ENCODE measurements at regions not wholly inside any gene's neighbourhood (a gene's known extent, or its start where the extent isn't known, plus 50 kb on each side); places are given as distances from the start of the nearest gene placed in this dataset.
A peak's percentile ranks its signal among the peaks of the same experiment; 100 is the strongest.
"Not testable (repeated sequence)": the region's sequence is repeated elsewhere in the genome, so short reads cannot be mapped to it uniquely, and the experiment has no call there.

DNA sequence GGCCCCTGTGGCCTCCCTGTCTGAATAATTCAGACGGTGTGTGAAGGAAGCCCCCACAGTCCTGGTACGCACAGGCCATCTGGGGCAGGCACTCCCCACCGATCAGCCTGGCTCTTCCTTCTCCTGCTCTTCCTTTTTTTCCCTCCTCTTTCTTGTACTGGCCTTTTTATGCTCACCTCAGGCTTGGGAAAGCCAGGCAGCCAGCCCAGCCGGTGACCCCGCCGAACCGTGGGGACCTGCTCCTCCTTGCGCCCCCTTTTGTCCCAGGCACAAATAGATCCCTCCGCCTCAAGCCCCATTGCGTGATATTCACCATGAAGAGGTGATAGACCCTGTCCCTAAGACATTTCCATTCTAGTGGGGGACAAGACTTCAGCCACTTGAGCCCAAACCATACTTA is 80.2 kb upstream of the BRD7 start:
- peaks cover 0 to 8% (median 0%) of the 10 kb centered on the region in 3 donors for H3K4me1 Mint-ChIP-seq
- H3K4me3 Mint-ChIP-seq = no peak overlapping the region
- H3K27ac Mint-ChIP-seq = no peak overlapping the region

DNA sequence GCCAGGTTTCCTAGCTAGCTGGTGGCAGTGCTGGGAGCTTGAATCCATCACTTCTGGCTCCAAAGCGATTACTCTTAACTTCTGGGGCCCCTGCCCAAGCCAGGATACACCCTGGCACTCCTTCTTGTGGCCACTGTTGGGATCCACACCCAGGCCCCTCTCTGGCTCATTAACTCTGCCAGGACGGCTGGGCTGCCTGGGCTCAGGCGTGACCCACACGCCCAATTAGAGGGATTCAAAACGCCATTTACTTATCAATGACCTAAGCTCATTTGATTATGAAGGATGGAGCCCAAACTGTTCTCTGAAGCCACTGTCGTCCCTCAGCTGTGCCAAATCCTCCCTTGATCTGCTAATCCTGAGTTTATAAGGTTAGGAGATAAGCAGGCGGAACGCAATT is 79.7 kb upstream of the BRD7 start:
- Mint-ChIP-seq H3K27ac (no peak overlapping the region), H3K27me3 (peaks cover 11% of the 10 kb centered on the region), H3K36me3 (peaks cover 2% of the 10 kb centered on the region), H3K4me1 (peaks cover 0 to 8% (median 0%) of the 10 kb centered on the region in 3 donors), H3K4me3 (no peak overlapping the region), H3K9me3 (peaks cover 0 to 4% (median 0%) of the 10 kb centered on the region in 3 donors)

More for the DNA sequence above, 80.2 kb upstream of the BRD7 start:
- peaks cover 11% of the 10 kb centered on the region for H3K27me3 Mint-ChIP-seq
- peaks cover 2% of the 10 kb centered on the region for H3K36me3 Mint-ChIP-seq
- H3K9me3 Mint-ChIP-seq = peaks cover 0 to 4% (median 0%) of the 10 kb centered on the region in 3 donors

DNA sequence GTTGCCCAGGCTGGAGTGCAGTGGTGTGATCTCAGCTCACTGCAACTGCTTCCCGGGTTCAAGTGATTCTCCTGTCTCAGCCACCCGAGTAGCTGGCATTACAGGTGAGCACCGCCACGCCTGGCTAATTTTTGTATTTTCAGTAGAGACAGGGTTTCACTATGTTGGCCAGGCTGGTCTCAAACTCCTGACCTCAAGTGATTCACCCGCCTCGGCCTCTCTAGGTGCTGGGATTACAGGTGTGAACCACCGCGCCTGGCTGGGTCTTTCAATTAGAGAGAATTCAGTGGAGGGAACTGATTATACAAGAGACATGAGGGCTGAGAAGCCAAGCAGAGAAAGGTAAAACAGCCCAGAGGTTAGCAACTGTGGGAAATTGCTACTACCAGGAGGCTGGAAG is 78.6 kb upstream of the BRD7 start:
- H3K4me3 Mint-ChIP-seq, H3K4me1 Mint-ChIP-seq, H3K36me3 Mint-ChIP-seq, H3K9me3 Mint-ChIP-seq, H3K27ac Mint-ChIP-seq: not testable (repeated sequence)
- peaks cover 11% of the 10 kb centered on the region for H3K27me3 Mint-ChIP-seq

DNA sequence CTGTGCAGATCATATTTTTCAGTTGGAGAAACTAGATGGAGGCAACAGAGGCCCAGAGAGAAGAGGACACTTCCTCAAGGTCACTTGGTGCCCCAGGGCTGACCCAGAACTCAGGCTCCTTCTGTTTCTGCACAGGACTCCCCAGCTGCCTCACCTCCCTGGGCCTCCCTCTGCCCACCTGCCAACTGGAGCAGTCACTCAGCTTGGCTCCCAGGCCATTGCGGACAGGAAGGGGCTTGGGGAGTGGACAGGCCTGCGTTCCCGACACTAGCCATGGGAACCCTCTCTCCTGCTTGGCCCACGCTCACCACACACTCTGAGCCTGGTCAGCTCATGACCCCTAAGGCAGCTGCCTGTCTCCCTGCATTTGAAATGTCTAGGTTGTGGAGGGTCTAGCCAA is 78.1 kb upstream of the BRD7 start:
- Mint-ChIP-seq H3K36me3 (peaks cover 5% of the 10 kb centered on the region), H3K27ac (no peak overlapping the region), H3K4me1 (peaks cover 0 to 8% (median 0%) of the 10 kb centered on the region in 3 donors), H3K9me3 (peaks cover 2 to 7% (median 3%) of the 10 kb centered on the region in 3 donors), H3K4me3 (no peak overlapping the region), H3K27me3 (peaks cover 11% of the 10 kb centered on the region)

DNA sequence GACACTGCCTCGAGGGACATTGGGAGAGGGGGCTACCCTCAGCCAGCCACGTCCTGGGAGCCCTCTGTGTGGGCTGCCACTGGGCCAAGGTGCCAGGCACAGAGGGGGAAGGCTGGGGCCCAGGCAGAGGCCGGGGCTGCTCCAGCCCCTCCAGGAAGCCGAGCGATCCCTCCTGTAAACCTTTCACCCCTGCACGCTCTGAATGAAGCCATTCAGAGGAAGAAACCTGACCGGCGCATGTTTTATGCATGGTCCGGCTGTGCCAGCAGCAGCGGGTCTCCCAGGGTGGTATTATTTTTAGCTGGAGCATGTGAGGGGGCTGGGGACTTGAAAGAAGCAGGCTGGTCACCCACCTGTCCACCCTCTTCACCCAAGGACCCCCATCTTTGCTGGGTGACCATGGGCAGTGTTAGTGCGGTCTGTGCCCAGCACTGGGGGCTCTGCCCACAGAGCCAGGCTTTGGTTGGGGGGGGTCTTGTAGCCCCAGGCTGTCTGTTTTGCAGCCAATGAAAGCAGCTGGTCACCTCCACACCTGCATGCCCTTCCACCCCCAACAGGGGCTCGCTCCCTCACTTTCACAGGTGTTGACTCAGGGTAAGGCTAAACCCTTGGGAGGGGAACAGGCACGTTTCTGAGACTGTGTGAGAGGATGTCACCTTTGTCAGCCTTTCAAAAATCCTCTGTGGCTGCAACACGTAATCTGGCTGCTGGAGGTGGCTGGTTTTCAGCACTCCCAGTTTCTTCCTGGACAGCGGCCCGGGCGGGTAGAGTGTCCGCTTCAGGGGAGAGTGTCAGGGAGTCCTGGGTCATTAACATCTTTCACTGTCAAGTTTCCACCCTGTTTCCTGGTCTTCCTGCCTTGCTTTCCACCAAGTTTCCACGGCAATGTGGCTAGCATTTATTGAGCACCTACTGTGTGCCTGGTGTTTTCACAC is 77.1 kb upstream of the BRD7 start:
- Mint-ChIP-seq H3K4me1 (peaks cover 0 to 8% (median 0%) of the 10 kb centered on the region in 3 donors), H3K4me3 (no peak overlapping the region), H3K36me3 (peaks cover 5% of the 10 kb centered on the region), H3K27ac (no peak overlapping the region), H3K9me3 (peaks cover 2 to 7% (median 3%) of the 10 kb centered on the region in 3 donors), H3K27me3 (peaks cover 11% of the 10 kb centered on the region)

DNA sequence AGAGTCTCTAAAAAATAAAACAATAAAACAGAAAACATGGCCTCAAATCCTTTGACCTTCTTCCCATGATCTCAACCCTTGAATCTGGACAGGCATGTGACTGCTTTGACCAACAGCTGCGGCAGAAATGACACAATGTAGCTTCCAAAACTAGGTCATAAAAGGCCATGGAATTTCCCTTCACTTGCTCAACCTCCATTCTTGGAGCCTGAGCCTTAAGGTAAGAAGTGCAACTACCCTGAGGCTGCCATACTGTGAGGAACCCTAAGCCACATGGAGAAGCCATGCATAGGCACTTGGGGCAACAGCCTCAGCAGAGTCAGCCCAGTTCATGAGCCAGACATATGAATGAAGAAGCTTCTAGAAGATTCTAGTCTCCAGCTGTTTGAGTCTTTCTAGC is 75.7 kb upstream of the BRD7 start:
- Mint-ChIP-seq H3K27ac (no peak overlapping the region), H3K9me3 (peaks cover 4 to 12% (median 12%) of the 10 kb centered on the region in 3 donors), H3K27me3 (peaks cover 3% of the 10 kb centered on the region), H3K4me3 (no peak overlapping the region), H3K36me3 (peaks cover 6% of the 10 kb centered on the region), H3K4me1 (peaks cover 0 to 8% (median 0%) of the 10 kb centered on the region in 3 donors)

DNA sequence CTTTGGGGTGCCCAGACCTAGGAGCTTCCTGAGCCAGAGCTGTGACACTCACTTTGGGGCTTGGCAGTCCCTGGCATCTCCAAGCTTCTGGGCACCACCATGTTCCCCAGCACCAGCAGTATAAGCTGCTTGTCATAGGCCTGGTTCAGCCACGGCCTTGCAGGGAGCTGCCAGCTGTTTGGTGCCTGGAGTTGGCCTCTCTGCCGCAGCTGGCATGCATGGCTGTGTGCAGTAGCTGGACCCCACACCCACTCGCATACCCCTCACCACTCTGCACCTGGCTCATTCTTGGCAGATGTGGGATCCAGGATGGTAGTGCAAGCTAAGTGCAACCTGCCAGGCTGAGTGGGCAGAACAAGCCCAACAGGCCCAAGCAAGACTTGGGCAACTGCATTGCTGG is 73.4 kb upstream of the BRD7 start:
- H3K4me1 Mint-ChIP-seq = no peaks in the 10 kb centered on the region
- no peak overlapping the region for H3K27ac Mint-ChIP-seq
- H3K4me3 Mint-ChIP-seq = no peak overlapping the region
- H3K27me3 Mint-ChIP-seq = no peaks in the 10 kb centered on the region
- peaks cover 11% of the 10 kb centered on the region for H3K36me3 Mint-ChIP-seq
- peaks cover 6 to 24% (median 17%) of the 10 kb centered on the region in 3 donors for H3K9me3 Mint-ChIP-seq

DNA sequence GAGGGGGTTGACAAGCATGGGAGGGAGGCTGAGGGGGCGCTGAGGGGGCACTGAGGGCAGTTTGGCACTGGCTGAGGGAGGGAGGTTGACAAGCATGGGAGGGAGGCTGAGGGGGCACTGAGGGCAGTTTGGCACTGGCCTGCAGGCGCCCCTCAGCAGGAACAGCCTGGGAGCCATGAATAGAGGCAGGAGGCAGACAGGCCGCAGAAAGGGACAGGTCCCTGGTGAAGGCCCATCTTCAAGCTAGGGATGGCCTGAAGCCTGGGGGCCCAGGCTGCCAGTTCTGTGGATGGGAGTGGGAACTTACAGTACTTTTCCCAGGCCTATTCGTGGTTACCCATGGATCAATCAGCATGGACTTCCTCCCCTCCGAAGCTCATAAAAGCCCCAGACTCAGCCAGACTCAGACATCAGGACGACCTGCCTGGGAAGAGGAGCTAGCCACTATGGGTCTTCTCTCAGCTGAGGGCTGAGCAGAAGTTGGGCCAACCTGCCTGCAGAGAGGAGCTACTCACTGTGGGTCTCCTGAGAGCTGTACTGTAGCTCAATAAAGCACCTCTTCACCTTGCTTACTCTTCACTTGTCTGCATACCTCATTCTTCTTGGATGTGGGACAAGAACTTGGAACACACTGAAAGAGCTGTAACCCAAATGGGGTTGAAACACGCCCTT is 72.8 kb upstream of the BRD7 start:
- Mint-ChIP-seq H3K27me3 (no peaks in the 10 kb centered on the region), H3K4me3 (peak overlapping the region in 1 of 4 donors; percentile 41), H3K4me1 (no peaks in the 10 kb centered on the region), H3K27ac (no peak overlapping the region), H3K36me3 (peaks cover 11% of the 10 kb centered on the region), H3K9me3 (peaks cover 6 to 24% (median 17%) of the 10 kb centered on the region in 3 donors)

DNA sequence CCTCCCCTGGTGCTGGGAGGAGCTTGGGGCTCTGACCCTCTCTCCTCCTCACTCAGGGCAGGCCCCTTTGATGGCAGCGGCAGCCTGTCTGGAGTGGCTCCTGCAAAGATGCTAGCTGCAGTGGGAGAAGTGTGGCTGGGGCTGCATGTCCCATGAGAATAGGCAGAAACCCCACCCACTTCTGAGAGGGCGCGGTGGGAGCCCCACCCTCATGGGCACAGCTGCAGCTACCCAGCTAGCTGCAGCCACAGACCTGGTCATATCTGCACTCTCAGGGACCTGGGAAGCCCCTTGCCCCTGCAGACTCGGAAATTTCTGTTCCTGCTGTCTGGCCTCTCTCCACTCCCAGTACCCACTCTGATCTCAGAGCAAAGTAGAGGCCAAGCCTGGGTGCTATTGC is 72.2 kb upstream of the BRD7 start:
- Mint-ChIP-seq H3K9me3 (peaks cover 6 to 24% (median 17%) of the 10 kb centered on the region in 3 donors), H3K4me3 (no peak overlapping the region), H3K27ac (no peak overlapping the region), H3K36me3 (peaks cover 11% of the 10 kb centered on the region), H3K27me3 (no peaks in the 10 kb centered on the region), H3K4me1 (no peaks in the 10 kb centered on the region)

DNA sequence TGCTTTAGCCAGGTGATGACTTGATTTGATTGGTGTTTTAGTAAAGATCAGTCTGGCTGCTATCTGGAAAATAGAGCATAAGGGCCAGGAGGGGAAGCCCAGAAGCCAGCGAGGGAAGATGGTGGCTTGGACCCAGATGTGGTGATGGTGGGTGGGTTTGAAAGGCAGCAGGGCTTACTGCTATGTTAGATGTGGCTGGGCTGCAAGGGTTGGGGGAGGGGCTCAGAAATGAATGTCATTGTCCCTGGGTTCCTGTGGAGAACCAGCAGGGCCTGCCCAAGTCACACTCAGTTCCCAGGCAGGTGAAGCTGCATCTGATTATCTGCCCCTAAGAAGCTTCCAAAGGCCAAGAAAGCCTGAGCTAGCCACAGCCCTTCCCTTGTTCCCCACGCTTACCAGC is 71.7 kb upstream of the BRD7 start:
- Mint-ChIP-seq H3K27ac (no peak overlapping the region), H3K4me1 (no peaks in the 10 kb centered on the region), H3K27me3 (no peaks in the 10 kb centered on the region), H3K9me3 (peaks cover 6 to 24% (median 17%) of the 10 kb centered on the region in 3 donors), H3K36me3 (peaks cover 11% of the 10 kb centered on the region), H3K4me3 (no peak overlapping the region)

DNA sequence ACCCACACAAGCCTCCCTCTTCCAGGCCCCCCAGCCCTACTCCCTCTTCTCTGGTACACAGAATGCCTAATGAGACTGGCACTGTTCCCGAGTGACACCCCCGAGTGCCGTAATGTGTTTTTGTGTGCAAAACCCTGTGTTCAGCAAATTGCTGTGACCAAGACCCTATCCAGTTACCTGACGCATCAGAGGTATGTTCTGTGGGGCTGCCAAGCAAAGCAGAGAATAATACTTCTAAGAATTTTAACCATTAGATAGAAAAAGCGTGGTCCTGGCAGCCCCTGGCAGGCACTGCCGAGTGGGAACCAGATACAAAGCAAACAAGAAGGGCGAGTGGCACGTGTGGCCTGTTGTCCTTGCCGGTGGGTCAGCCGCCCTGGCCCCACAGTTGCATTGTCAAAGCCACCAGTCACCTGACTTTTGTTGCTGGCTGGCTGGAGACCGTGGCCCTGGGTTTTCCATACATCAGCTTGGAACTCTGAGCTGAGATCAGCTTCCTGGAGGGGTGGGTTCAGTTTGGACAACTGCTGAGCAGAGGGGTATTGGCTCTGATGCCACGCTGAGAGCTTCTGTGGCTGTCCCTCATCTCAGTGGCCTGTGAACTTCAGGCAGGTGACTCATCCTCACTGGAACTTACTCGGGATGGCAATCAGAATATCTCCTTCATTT is 69.1 kb upstream of the BRD7 start:
- Mint-ChIP-seq H3K36me3 (peaks cover 8% of the 10 kb centered on the region), H3K27me3 (peaks cover 11% of the 10 kb centered on the region), H3K27ac (no peak overlapping the region), H3K4me3 (no peak overlapping the region), H3K4me1 (no peaks in the 10 kb centered on the region), H3K9me3 (peaks cover 4 to 24% (median 13%) of the 10 kb centered on the region in 3 donors)

DNA sequence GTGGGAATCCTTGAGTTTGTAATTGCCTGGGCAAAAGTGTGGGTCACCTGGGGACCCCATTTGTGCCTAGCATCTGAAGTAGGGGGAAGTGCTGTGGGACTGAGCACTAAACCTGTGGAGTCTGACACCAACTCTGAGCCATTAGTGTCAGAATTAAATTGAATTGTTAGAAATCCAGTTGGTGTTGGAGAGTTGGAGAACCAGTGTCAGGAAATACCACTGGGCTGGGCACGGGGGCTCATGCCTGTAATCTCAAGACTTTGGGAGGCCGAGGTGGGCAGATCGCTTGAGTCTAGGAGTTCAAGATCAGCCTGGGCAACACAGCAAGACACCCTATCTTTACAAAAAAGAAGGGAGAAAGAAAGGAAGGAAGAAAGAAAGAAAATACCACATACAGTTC is 67.5 kb upstream of the BRD7 start:
- H3K27ac Mint-ChIP-seq = no peak overlapping the region
- H3K36me3 Mint-ChIP-seq = peaks cover 8% of the 10 kb centered on the region
- H3K9me3 Mint-ChIP-seq = peaks cover 4 to 21% (median 12%) of the 10 kb centered on the region in 3 donors
- peaks cover 18% of the 10 kb centered on the region for H3K27me3 Mint-ChIP-seq
- H3K4me1 Mint-ChIP-seq = no peaks in the 10 kb centered on the region
- no peak overlapping the region for H3K4me3 Mint-ChIP-seq

DNA sequence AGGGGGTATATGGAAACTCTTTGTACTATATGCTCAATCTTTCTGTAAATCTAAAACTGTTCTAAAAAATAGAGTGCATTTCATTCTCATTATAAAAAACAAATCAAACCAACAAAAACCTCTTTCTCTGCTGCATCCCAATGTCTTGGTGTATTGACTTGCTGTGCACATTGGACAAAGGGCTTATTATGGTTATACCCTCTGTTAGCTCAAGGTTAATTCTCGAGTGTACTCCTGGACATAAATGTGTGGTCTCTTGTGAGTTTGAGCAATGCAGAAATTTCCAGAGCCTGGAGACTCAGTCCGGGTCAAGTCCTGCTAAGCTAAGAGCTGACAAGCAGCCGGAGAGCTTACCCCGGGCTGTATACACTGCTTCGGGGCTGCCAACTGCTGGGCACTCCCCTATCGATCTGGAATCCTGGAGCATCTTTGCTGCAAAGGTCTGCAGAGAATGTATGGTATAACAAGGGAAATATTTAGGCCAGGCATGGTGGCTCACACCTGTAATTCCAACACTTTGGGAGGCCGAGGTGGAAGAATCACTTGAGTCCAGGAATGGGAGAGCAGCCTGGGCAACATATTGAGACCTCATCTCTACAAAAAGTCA is 66.2 kb upstream of the BRD7 start:
- Mint-ChIP-seq H3K36me3 (peaks cover 6% of the 10 kb centered on the region), H3K4me1 (no peaks in the 10 kb centered on the region), H3K27ac (no peak overlapping the region), H3K4me3 (no peak overlapping the region), H3K9me3 (peaks cover 4 to 17% (median 7%) of the 10 kb centered on the region in 3 donors), H3K27me3 (peaks cover 18% of the 10 kb centered on the region)

DNA sequence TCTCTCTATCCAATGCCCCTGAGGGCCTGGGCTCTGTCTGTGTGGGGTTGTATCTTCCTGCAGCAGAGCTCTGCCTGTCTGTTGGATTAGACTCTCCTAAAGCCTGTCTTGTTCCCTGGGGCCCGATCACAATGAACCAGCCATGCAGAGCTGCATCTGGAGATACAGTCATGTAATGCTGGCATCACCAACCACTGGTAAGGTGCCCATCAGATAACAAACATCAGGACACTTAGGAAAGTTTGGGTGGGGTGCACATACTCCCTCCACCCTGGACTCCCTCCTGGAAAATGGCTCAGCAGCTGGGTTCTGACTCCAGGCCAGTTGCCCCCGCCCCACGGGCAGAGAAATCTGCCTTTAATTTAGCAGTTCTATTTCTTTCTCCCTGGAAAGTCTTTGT is 61.3 kb upstream of the BRD7 start:
- peaks cover 0 to 4% (median 0%) of the 10 kb centered on the region in 3 donors for H3K9me3 Mint-ChIP-seq
- no peaks in the 10 kb centered on the region for H3K4me1 Mint-ChIP-seq
- H3K4me3 Mint-ChIP-seq = no peak overlapping the region
- peaks cover 19% of the 10 kb centered on the region for H3K27me3 Mint-ChIP-seq
- H3K36me3 Mint-ChIP-seq = peaks cover 2% of the 10 kb centered on the region
- no peak overlapping the region for H3K27ac Mint-ChIP-seq

DNA sequence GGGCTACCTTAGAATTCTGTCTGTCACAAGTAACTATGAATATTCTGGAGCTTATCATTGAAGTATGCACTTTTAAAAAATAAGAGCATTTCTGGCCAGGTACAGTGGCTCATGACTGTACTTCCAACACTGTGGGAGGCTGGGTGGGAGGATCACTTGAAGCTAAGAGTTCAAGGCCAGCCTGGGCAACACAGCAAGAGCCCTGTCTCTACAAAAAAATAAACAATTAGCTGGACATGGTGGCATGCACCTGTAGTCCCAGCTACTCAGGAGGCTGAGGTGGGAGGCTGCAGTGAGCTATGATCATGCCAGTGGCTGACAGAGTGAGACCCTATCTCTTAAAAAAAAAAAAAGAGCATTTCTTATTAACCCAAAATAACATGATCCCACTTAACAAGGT is 60.0 kb upstream of the BRD7 start:
- H3K9me3 Mint-ChIP-seq = peaks cover 0 to 7% (median 2%) of the 10 kb centered on the region in 3 donors
- no peaks in the 10 kb centered on the region for H3K4me1 Mint-ChIP-seq
- no peak overlapping the region for H3K27ac Mint-ChIP-seq
- no peak overlapping the region for H3K4me3 Mint-ChIP-seq
- H3K27me3 Mint-ChIP-seq = peaks cover 18% of the 10 kb centered on the region
- peaks cover 2% of the 10 kb centered on the region for H3K36me3 Mint-ChIP-seq
